DOHH2 (cell line): ENCODE measurements at regions not wholly inside any gene's neighbourhood (a gene's known extent, or its start where the extent isn't known, plus 50 kb on each side); places are given as distances from the start of the nearest gene placed in this dataset.
"Not testable (repeated sequence)": the region's sequence is repeated elsewhere in the genome, so short reads cannot be mapped to it uniquely, and the experiment has no call there.

Experiments used
- CTCF ChIP-seq: fragments of 200-600 bp; sonication (generic); IDR thresholded peaks from one replicate; pipeline ENCODE4 v1.5.1; 2014; ENCODE audit warnings: antibody characterized with exemption, mild to moderate bottlenecking, low read depth, low read length; ENCODE audit not compliant: poor library complexity, severe bottlenecking
- EZH2phosphoT487 ChIP-seq: fragments of 200-600 bp; sonication (generic); IDR thresholded peaks from 2 replicates; pipeline ENCODE4 v1.6.1; 2017; ENCODE audit warnings: borderline replicate concordance, mild to moderate bottlenecking, antibody characterized with exemption, low read length, moderate library complexity, mixed read lengths

GRCh38 chr7:76716551-76716950 is 89.5 kb upstream of the POMZP3 start:
- TF ChIP-seq CTCF, EZH2phosphoT487: not testable (repeated sequence)
